ENCODE measurements at regions not wholly inside any gene's neighbourhood (a gene's known extent, or its start where the extent isn't known, plus 50 kb on each side); places are given as distances from the start of the nearest gene placed in this dataset.

DNA sequence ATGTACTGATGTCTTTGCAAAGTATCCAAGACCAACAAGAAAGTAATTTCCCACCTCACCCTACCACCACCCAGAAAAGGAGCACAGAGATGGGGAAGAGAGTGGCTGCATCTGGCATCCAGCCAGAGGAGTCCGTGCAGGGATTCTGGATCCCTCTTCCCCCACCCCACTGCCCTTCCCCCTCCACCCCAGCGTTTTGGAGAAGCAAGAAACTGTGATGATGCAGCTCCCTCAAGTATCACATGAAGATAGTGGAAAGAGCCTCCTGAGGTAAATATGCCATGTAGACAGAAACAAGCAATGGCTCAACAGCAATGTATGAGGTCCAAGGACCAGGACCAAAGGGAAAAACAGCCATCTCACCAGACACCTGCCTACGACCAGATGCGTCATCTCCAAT, 153.8 kb downstream of the DEPDC1B start:
- no peak for DNase-seq (ENCODE audit: low read depth)
- no peak overlapping the region for H3K4me3 ChIP-seq (ENCODE audit: low read depth, low read length)
- TF ChIP-seq, protein P1, sequence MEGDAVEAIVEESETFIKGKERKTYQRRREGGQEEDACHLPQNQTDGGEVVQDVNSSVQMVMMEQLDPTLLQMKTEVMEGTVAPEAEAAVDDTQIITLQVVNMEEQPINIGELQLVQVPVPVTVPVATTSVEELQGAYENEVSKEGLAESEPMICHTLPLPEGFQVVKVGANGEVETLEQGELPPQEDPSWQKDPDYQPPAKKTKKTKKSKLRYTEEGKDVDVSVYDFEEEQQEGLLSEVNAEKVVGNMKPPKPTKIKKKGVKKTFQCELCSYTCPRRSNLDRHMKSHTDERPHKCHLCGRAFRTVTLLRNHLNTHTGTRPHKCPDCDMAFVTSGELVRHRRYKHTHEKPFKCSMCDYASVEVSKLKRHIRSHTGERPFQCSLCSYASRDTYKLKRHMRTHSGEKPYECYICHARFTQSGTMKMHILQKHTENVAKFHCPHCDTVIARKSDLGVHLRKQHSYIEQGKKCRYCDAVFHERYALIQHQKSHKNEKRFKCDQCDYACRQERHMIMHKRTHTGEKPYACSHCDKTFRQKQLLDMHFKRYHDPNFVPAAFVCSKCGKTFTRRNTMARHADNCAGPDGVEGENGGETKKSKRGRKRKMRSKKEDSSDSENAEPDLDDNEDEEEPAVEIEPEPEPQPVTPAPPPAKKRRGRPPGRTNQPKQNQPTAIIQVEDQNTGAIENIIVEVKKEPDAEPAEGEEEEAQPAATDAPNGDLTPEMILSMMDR (conservative IDR thresholded peaks at IDR 0.05; ENCODE audit: low read depth, low read length), result no peak

DNA sequence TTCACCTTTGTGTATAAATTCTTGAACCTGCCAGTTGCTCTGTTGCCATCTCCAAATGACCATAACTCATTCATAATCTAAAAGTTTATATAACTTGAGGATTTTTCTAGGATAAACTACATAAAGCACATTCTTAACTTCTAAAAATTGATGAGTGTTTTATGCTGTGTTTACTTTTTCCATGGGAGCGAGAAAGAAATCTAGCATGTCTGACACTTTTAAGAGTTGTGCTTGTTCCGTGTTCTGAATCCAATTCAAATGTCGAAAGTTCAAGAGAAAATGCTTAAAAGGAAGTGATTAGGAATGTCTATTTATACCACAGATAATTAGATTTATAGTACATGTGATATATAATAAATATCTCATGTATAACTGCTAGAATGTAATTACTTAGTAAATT, 154.4 kb downstream of the DEPDC1B start:
- TF ChIP-seq, protein P1 (conservative IDR thresholded peaks at IDR 0.05; ENCODE audit: low read depth, low read length), result no peak
- H3K4me3 ChIP-seq (ENCODE audit: low read depth, low read length), result no peak overlapping the region
- DNase-seq (ENCODE audit: low read depth), result no peak

- TF ChIP-seq, protein P1 (conservative IDR thresholded peaks at IDR 0.05; ENCODE audit: low read depth, low read length), result no peak
- H3K4me3 ChIP-seq (ENCODE audit: low read depth, low read length), result no peak overlapping the region
- DNase-seq (ENCODE audit: low read depth), result no peak
Measured at GRCh38 chr5:60544142-60544541, 155.8 kb downstream of the DEPDC1B start.

DNA sequence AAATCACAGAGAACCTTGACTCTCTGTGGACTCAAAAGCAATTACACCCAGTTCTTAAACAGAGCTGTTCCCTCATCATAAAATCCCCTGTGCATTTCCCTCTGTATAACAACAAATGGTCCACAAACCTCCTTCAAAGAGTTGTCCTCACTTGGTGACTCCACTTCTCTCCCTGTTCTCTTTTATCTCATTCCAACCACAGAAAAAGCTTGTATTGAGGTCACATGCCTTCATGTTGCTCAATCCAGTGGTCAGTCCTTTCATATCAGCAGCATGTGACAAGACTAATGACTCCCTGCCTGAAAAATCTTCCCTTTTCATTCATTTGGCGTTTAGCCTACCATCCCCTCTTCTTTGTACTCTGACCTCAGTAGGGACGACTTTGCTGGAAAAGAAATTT, 158.0 kb downstream of the DEPDC1B start:
- DNase-seq (ENCODE audit: low read depth), result peak; percentile 95
- TF ChIP-seq, protein P1 (conservative IDR thresholded peaks at IDR 0.05; ENCODE audit: low read depth, low read length), result no peak
- H3K4me3 ChIP-seq (ENCODE audit: low read depth, low read length), result no peak overlapping the region

DNA sequence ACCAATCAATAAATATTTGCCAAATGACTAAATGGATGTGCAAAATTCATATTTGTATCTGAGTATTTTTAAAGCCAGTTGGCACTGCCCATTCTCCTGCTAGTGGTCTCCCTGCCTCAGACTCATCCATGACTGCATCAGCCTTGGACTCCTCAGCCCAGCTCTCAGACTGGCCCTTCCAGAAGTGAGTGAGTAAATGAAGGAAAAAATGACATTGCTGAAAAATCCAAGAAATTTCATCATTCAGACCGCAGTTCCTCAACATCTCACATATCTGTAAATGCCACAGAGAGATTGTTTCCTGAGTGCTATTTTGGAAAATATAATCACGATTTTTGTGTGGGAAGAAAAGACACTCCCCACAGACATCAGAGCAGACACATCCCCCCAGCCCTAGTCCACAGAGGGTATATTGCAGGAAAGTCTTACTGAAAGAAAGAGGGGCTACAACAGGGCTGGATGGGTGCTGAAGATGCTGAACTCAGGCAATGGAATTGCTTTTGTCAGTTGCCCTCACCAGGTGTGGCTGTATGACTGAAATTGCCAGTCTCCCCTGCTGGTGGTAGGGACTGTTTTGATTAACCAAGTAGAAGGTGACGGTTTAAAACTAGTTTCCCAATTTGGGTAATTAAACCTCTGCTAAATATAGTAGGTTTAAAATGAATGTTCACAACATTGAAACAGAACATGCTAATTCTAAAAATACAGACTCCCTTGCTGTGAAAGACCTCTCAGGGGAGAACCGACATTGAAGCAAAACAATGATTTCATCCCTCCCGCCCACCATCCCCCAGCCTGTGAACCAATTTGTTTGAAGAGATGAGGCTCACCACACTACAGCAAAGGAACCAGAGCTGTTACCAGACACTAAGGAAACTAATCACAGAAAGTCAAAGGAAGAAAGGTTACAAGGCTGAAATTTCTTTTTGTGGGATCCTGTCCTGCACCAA, 158.8 kb downstream of the DEPDC1B start:
- TF ChIP-seq, protein P1 (conservative IDR thresholded peaks at IDR 0.05; ENCODE audit: low read depth, low read length), result no peak
- DNase-seq (ENCODE audit: low read depth), result peak; percentile 89
- H3K4me3 ChIP-seq (ENCODE audit: low read depth, low read length), result peak overlapping the region; percentile 26

GRCh38 chr5:60538955-60539866, 160.8 kb downstream of the DEPDC1B start:
- H3K4me3 ChIP-seq (ENCODE audit: low read depth, low read length), result no peak overlapping the region
- TF ChIP-seq, protein P1 (conservative IDR thresholded peaks at IDR 0.05; ENCODE audit: low read depth, low read length), result no peak
- DNase-seq (ENCODE audit: low read depth), result peak; percentile 67

Measured in choroid plexus epithelial cell (primary cell).